ENCODE measurements at regions not wholly inside any gene's neighbourhood (a gene's known extent, or its start where the extent isn't known, plus 50 kb on each side); places are given as distances from the start of the nearest gene placed in this dataset.

DNA sequence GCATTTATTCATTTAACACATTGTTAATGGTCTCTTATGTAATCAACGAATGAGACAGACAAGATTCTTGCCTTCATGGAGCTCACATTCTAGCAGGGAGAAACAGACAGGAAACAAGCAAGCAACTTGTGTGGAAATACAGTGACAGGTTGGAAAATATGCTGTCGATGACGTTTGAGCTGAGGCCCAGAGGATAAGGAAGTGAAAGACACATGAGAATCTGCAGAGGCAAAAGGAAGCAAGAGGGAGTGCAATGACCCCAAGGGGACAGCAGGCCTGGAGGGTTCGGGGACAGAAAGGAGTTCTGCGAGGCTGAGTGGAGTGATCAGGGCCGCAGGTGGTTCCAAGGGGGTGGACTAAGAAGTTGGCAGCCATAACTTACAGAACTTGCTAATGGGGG lies 60.6 kb upstream of the AKT3 start:
- no peak for DNase-seq

DNA sequence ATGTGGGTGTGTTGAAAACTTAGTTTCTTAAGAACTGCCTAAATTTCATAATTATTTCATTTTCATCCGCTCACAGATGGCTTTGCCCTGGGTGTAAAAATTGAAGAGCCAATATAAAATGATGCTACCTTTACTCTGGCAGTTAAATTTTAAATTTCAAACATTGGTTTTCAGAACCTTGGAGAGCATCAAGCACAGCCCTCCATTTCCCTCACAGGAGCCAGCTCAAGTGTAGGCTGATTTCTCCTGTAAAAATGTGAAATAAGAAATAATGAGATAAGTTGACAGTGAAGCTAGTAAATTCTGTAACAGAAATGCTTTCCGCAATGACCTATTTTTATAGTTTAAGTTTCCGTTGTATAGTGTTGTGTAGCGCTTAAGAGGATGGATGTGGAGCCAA lies 53.9 kb upstream of the AKT3 start:
- DNase-seq = no peak

GRCh38 chr1:243903041-243903440 lies 53.0 kb upstream of the AKT3 start:
- no peak for DNase-seq

- no peak for DNase-seq
Observed at GRCh38 chr1:243902100-243902499, 52.1 kb upstream of the AKT3 start.

Measured in activated effector memory CD4-positive, alpha-beta T cell treated with anti-CD3 and anti-CD28 coated beads, Interleukin-2, amount 50 U/mL, for 16 hours (primary cell).